B cell (primary cell): ENCODE measurements at regions not wholly inside any gene's neighbourhood (a gene's known extent, or its start where the extent isn't known, plus 50 kb on each side); places are given as distances from the start of the nearest gene placed in this dataset.

Experiments
- ATAC-seq: fragments of 200-7000 bp; cut with Tn5 transposase; one replicate; pipeline ENCODE4 v1.10.0; 2021; ENCODE audit warnings: low read depth, mild to moderate bottlenecking, moderate number of reproducible peaks, moderate library complexity
- CTCF ChIA-PET: fragments of 350-600 bp; sonication (Branson Sonifier 250); formaldehyde crosslinking; loops from one replicate; lab custom pipeline; 2021; ENCODE audit warnings: antibody characterized with exemption, inconsistent platforms; lab: Charles Lee
- POLR2A ChIA-PET: fragments of 350-600 bp; sonication (Branson Sonifier 250); formaldehyde crosslinking; loops from one replicate; lab custom pipeline; 2021; ENCODE audit warnings: antibody characterized with exemption; lab: Charles Lee
- DNase-seq: peaks from one replicate; pipeline ENCODE4 v3.0.0; 2013
- H2AFZ ChIP-seq: 2 replicates; pipeline ENCODE4 v1.6.1; 2012; ENCODE audit warnings: mild to moderate bottlenecking, low read depth, low read length; ENCODE audit not compliant: insufficient read depth, poor library complexity, severe bottlenecking
- H3K27ac ChIP-seq, 2 donors: 1 replicate in 1 of 2; 2 replicates in 1 of 2; pipeline ENCODE4 v1.5.1; 2012 to 2013; ENCODE audit warnings: low read length in 2 of 2, mild to moderate bottlenecking in 2 of 2, moderate library complexity in 1 of 2
- H3K27me3 ChIP-seq, 4 experiments: fragments of 200-600 bp in 1 of 4; sonication (generic) in 1 of 4; replicated peaks in 1 of 4; 1 replicate in 2 of 4; 2 replicates in 2 of 4; pipeline versions ENCODE4 v1.6.1 to v1.7.0; 2013 to 2016; ENCODE audit warnings: low read length in 3 of 4, mild to moderate bottlenecking in 2 of 4, mixed read lengths in 1 of 4, moderate library complexity in 1 of 4; ENCODE audit not compliant: insufficient read depth in 4 of 4, control insufficient read depth in 3 of 4; ENCODE audit errors: control extremely low read depth in 1 of 4
- H3K36me3 ChIP-seq, 2 experiments: replicated peaks in 1 of 2; 1 replicate in 1 of 2; 2 replicates in 1 of 2; pipeline versions ENCODE4 v1.6.1 to v1.7.1; 2013; ENCODE audit warnings: low read length in 1 of 2; ENCODE audit not compliant: insufficient read depth in 2 of 2, control insufficient read depth in 1 of 2; ENCODE audit errors: control extremely low read depth in 1 of 2, extremely low read depth in 1 of 2
- H3K4me1 ChIP-seq, 2 donors: fragments of 200-600 bp in 1 of 2; sonication (generic) in 1 of 2; 1 replicate in 1 of 2; 2 replicates in 1 of 2; pipeline versions ENCODE4 v1.5.1 to v1.6.1; 2013 to 2017; ENCODE audit warnings: low read length in 2 of 2; ENCODE audit not compliant: control insufficient read depth in 2 of 2, insufficient read depth in 2 of 2
- H3K4me2 ChIP-seq: replicated peaks from 2 replicates; pipeline ENCODE3; 2012; ENCODE audit warnings: mild to moderate bottlenecking, low read depth, low read length; ENCODE audit not compliant: poor library complexity, severe bottlenecking
- H3K4me3 ChIP-seq, 5 experiments: fragments of 200-600 bp in 1 of 5; sonication (generic) in 1 of 5; 1 replicate in 3 of 5; 2 replicates in 2 of 5; pipeline versions ENCODE4 v1.5.1 to v1.7.0; 2011 to 2016; ENCODE audit warnings: low read length in 4 of 5, mild to moderate bottlenecking in 4 of 5, low read depth in 2 of 5, control low read depth in 1 of 5, moderate library complexity in 1 of 5; ENCODE audit not compliant: insufficient read depth in 1 of 5; ENCODE audit errors: control extremely low read depth in 1 of 5, extremely low read depth in 1 of 5
- H3K79me2 ChIP-seq: fragments of 200-600 bp; sonication (generic); one replicate; pipeline ENCODE4 v1.6.0; 2016; ENCODE audit warnings: low read length; ENCODE audit not compliant: control insufficient read depth, insufficient read depth
- H3K9ac ChIP-seq: fragments of 200-600 bp; sonication (generic); 2 replicates; pipeline ENCODE4 v1.6.1; 2017; ENCODE audit warnings: mild to moderate bottlenecking, low read length, moderate library complexity
- H3K9me3 ChIP-seq, 3 donors: one replicate each; pipeline versions ENCODE4 v1.6.1 to v1.7.1; 2013; ENCODE audit warnings: low read length in 2 of 3; ENCODE audit not compliant: control insufficient read depth in 2 of 3, insufficient read depth in 1 of 3; ENCODE audit errors: control extremely low read depth in 1 of 3
- H4K20me1 ChIP-seq: 2 replicates; pipeline ENCODE4 v1.6.0; 2012; ENCODE audit warnings: mild to moderate bottlenecking, low read length; ENCODE audit not compliant: insufficient read depth, control insufficient read depth, poor library complexity, severe bottlenecking
- H3K27ac Mint-ChIP-seq: one replicate; pipeline ENCODE4 v1.8.0; 2021; ENCODE audit warnings: mixed read lengths
- H3K27me3 Mint-ChIP-seq: one replicate; pipeline ENCODE4 v1.8.0; 2021; ENCODE audit warnings: mixed read lengths
- H3K4me1 Mint-ChIP-seq: one replicate; pipeline ENCODE4 v1.8.0; 2021; ENCODE audit warnings: mixed read lengths
- H3K4me3 Mint-ChIP-seq: one replicate; pipeline ENCODE4 v1.8.0; 2021; ENCODE audit warnings: mixed read lengths
- H3K9me3 Mint-ChIP-seq: one replicate; pipeline ENCODE4 v1.8.0; 2022; ENCODE audit warnings: mixed read lengths; ENCODE audit not compliant: insufficient read depth
- EZH2 ChIP-seq: IDR thresholded peaks from 2 replicates; pipeline ENCODE4 v1.6.1; 2012; ENCODE audit warnings: borderline replicate concordance, low read depth, mild to moderate bottlenecking, moderate library complexity, low read length; ENCODE audit not compliant: insufficient read depth, poor library complexity, severe bottlenecking
- WGBS: methylation state at CpG from one replicate; pipeline ENCODE4 v1.1.5; 2013; ENCODE audit warnings: missing lambda C conversion rate; ENCODE audit not compliant: insufficient coverage; 5-methylcytosine and 5-hydroxymethylcytosine counted together
- intact Hi-C: fragments of 100-400 bp; cut with micrococcal nuclease; formaldehyde crosslinking; loops from one replicate; pipeline ENCODE4 v1.10.0; 2022
- TF ChIP-seq, protein P1 (sequence below): fragments of 200-600 bp; IDR thresholded peaks from one replicate; pipeline ENCODE4 v1.8.0; 2022; ENCODE audit warnings: antibody characterized with exemption, mild to moderate bottlenecking

DNA sequence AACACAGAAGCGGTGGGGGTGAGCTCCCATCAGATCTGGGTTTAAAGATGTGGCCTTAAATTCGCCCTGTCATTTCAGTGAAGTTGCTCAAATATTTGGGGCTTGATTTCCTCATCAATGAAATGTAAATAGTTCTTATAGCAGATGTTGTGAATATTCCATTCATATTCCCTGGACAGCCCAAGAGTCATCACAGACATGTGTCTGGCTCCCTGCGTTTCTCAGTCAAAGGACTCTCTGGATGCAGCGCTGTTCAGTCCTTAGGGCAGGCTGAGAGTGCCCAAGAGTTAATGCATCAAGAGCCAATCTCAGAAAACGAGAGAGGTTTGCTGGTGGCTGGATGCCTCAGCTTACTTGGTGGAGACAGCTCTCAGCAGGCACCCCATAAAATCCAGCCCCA lies 475.5 kb upstream of the VSTM2A start:
- CTCF ChIA-PET, result no interaction called here
- Histone ChIP-seq H3K36me3 (no peaks in the 10 kb centered on the region), H3K9me3 (no peaks in the 10 kb centered on the region), H3K9ac (no peak overlapping the region), H4K20me1 (no peaks in the 10 kb centered on the region), H3K4me1 (no peaks in the 10 kb centered on the region), H3K79me2 (no peaks in the 10 kb centered on the region), H3K27ac (no peak overlapping the region), H2AFZ (no peak overlapping the region), H3K27me3 (no peaks in the 10 kb centered on the region), H3K4me3 (no peak overlapping the region), H3K4me2 (no peak overlapping the region)
- Mint-ChIP-seq H3K27ac (no peak overlapping the region), H3K27me3 (no peaks in the 10 kb centered on the region), H3K4me3 (no peak overlapping the region), H3K4me1 (no peaks in the 10 kb centered on the region), H3K9me3 (peaks cover 9% of the 10 kb centered on the region)
- ATAC-seq (no peak), DNase-seq (no peak)
- TF ChIP-seq EZH2, result no peak
- TF ChIP-seq, protein P1, sequence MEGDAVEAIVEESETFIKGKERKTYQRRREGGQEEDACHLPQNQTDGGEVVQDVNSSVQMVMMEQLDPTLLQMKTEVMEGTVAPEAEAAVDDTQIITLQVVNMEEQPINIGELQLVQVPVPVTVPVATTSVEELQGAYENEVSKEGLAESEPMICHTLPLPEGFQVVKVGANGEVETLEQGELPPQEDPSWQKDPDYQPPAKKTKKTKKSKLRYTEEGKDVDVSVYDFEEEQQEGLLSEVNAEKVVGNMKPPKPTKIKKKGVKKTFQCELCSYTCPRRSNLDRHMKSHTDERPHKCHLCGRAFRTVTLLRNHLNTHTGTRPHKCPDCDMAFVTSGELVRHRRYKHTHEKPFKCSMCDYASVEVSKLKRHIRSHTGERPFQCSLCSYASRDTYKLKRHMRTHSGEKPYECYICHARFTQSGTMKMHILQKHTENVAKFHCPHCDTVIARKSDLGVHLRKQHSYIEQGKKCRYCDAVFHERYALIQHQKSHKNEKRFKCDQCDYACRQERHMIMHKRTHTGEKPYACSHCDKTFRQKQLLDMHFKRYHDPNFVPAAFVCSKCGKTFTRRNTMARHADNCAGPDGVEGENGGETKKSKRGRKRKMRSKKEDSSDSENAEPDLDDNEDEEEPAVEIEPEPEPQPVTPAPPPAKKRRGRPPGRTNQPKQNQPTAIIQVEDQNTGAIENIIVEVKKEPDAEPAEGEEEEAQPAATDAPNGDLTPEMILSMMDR, result no peak
- intact Hi-C loops, result no loop called here
- POLR2A ChIA-PET, result no interaction called here
- WGBS, result 66% methylated on average over 4 of the region's 5 CpGs

DNA sequence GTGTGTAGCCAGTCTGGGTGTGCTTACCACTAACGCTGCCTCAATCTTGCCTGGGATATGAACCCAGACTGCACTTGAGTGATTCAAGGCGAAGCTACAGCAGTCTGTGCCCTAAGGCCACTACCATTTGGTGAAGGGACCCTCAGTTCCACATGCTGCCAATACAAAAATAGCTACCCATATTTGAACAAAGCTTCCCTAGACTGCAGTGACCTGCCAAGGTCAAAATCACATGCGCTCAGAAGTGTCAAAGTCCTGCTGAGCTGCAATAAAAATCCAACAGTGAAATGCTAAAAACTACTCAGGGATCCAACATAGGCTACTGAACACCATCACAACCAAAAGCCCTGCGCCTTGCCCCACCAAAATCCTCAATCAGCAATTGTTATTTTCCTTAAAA lies 472.3 kb upstream of the VSTM2A start:
- Mint-ChIP-seq H3K9me3 (peaks cover 11% of the 10 kb centered on the region), H3K4me3 (no peak overlapping the region), H3K27ac (no peak overlapping the region), H3K4me1 (no peaks in the 10 kb centered on the region), H3K27me3 (no peaks in the 10 kb centered on the region)
- Histone ChIP-seq H3K4me1 (no peaks in the 10 kb centered on the region), H3K9ac (no peak overlapping the region), H3K27me3 (no peaks in the 10 kb centered on the region), H3K4me2 (no peak overlapping the region), H4K20me1 (no peaks in the 10 kb centered on the region), H3K79me2 (no peaks in the 10 kb centered on the region), H3K9me3 (peaks cover 0 to 9% (median 0%) of the 10 kb centered on the region in 3 donors), H3K27ac (no peak overlapping the region), H2AFZ (no peak overlapping the region), H3K36me3 (no peaks in the 10 kb centered on the region), H3K4me3 (no peak overlapping the region)
- intact Hi-C loops, result no loop called here
- CTCF ChIA-PET, result no interaction called here
- POLR2A ChIA-PET, result no interaction called here
- no peak for ATAC-seq
- TF ChIP-seq EZH2, result no peak
- TF ChIP-seq, protein P1, result no peak
- no peak for DNase-seq
- WGBS, result 73% methylated on average over 3 of the region's 4 CpGs
